HEK293 (cell line): ENCODE measurements at regions not wholly inside any gene's neighbourhood (a gene's known extent, or its start where the extent isn't known, plus 50 kb on each side); places are given as distances from the start of the nearest gene placed in this dataset.

Source experiments
- CTCF ChIA-PET: fragments of 350-600 bp; formaldehyde crosslinking; extraction: SDS; loops from one replicate; lab custom pipeline; 2021; ENCODE audit warnings: antibody characterized with exemption; lab: Yijun Ruan, JAX
- POLR2A ChIA-PET: fragments of 300-600 bp; formaldehyde crosslinking; extraction: SDS; loops from one replicate; lab custom pipeline; 2020; ENCODE audit warnings: antibody characterized with exemption, inconsistent platforms; lab: Yijun Ruan, JAX
- H3K27ac ChIP-seq: fragments of 200-500 bp; sonication (Bioruptor generic); 2 replicates; pipeline ENCODE4 v1.5.1; 2014; ENCODE audit warnings: low read depth, low read length, control low read depth, inconsistent platforms; ENCODE audit errors: extremely low read depth
- H3K36me3 ChIP-seq, 2 experiments: fragments of 200-500 bp in 1 of 2; sonication (Bioruptor generic) in 1 of 2; 1 replicate in 1 of 2; 2 replicates in 1 of 2; pipeline ENCODE4 v1.5.1; 2014 to 2017; ENCODE audit warnings: inconsistent platforms in 2 of 2, low read length in 2 of 2; ENCODE audit not compliant: control insufficient read depth in 2 of 2, insufficient read depth in 1 of 2
- H3K4me1 ChIP-seq: fragments of 200-500 bp; sonication (Bioruptor generic); 2 replicates; pipeline ENCODE4 v1.5.1; 2014; ENCODE audit warnings: mild to moderate bottlenecking, low read length, inconsistent platforms; ENCODE audit not compliant: control insufficient read depth, insufficient read depth
- H3K4me3 ChIP-seq: 2 replicates; pipeline ENCODE4 v1.5.1; 2011; ENCODE audit warnings: low read depth, mild to moderate bottlenecking, control low read depth, low read length, moderate library complexity
- H3K9me3 ChIP-seq: fragments of 200-500 bp; sonication (Bioruptor generic); 2 replicates; pipeline ENCODE4 v1.5.1; 2014; ENCODE audit warnings: low read depth, low read length, inconsistent platforms; ENCODE audit not compliant: control insufficient read depth, insufficient read depth
- BCL11A ChIP-seq: fragments of 450-650 bp; formaldehyde crosslinking; IDR thresholded peaks from 2 replicates; pipeline ENCODE4 v1.5.1; 2016; ENCODE audit warnings: low read depth, missing biosample characterization, missing genetic modification characterization
- HOXC10 ChIP-seq: sonication (generic); formaldehyde crosslinking; IDR thresholded peaks from 2 replicates; pipeline ENCODE4 v1.8.1; 2023; ENCODE audit warnings: mild to moderate bottlenecking, missing genetic modification reagents
- HOXD13 ChIP-seq: sonication (generic); formaldehyde crosslinking; IDR thresholded peaks from 2 replicates; pipeline ENCODE4 v1.8.0; 2022; ENCODE audit warnings: missing genetic modification reagents, borderline replicate concordance
- KLF10 ChIP-seq: fragments of 450-650 bp; IDR thresholded peaks from 2 replicates; pipeline ENCODE4 v1.5.1; 2018; ENCODE audit warnings: missing biosample characterization, mild to moderate bottlenecking, missing genetic modification characterization
- MEIS1 ChIP-seq: sonication (generic); formaldehyde crosslinking; IDR thresholded peaks from 2 replicates; pipeline ENCODE4 v1.8.1; 2022; ENCODE audit warnings: missing genetic modification reagents, mild to moderate bottlenecking, borderline replicate concordance
- MZF1 ChIP-seq: fragments of 450-650 bp; formaldehyde crosslinking; IDR thresholded peaks from 2 replicates; pipeline ENCODE4 v1.5.1; 2017; ENCODE audit warnings: missing biosample characterization, missing genetic modification characterization, borderline replicate concordance
- PRDM6 ChIP-seq: fragments of 450-650 bp; formaldehyde crosslinking; IDR thresholded peaks from 2 replicates; pipeline ENCODE4 v1.5.1; 2017; ENCODE audit warnings: missing biosample characterization, missing genetic modification characterization
- REST ChIP-seq: fragments of 450-650 bp; formaldehyde crosslinking; IDR thresholded peaks from 2 replicates; pipeline ENCODE4 v1.5.1; 2016; ENCODE audit warnings: missing biosample characterization, missing genetic modification characterization
- WT1 ChIP-seq: fragments of 450-650 bp; formaldehyde crosslinking; IDR thresholded peaks from 2 replicates; pipeline ENCODE4 v1.5.1; 2016; ENCODE audit warnings: missing biosample characterization, missing genetic modification characterization
- ZNF140 ChIP-seq: fragments of 450-650 bp; formaldehyde crosslinking; IDR thresholded peaks from 2 replicates; pipeline ENCODE4 v1.5.1; 2016; ENCODE audit warnings: missing biosample characterization, missing genetic modification characterization
- ZNF157 ChIP-seq: fragments of 450-650 bp; formaldehyde crosslinking; IDR thresholded peaks from 2 replicates; pipeline ENCODE4 v1.5.1; 2016; ENCODE audit warnings: missing biosample characterization, missing genetic modification characterization
- ZNF18 ChIP-seq: fragments of 450-650 bp; formaldehyde crosslinking; IDR thresholded peaks from 2 replicates; pipeline ENCODE4 v1.5.1; 2016; ENCODE audit warnings: missing biosample characterization, missing genetic modification characterization
- ZNF362 ChIP-seq: fragments of 450-650 bp; formaldehyde crosslinking; IDR thresholded peaks from 2 replicates; pipeline ENCODE4 v1.5.1; 2016; ENCODE audit warnings: missing biosample characterization, missing genetic modification characterization
- ZNF404 ChIP-seq: fragments of 450-650 bp; formaldehyde crosslinking; IDR thresholded peaks from 2 replicates; pipeline ENCODE4 v1.5.1; 2017; ENCODE audit warnings: missing biosample characterization, missing genetic modification characterization
- ZNF560 ChIP-seq: fragments of 450-650 bp; formaldehyde crosslinking; IDR thresholded peaks from 2 replicates; pipeline ENCODE4 v1.5.1; 2017; ENCODE audit warnings: missing biosample characterization, missing genetic modification characterization, borderline replicate concordance
- ZSCAN30 ChIP-seq: fragments of 450-650 bp; IDR thresholded peaks from 2 replicates; pipeline ENCODE4 v1.5.1; 2018; ENCODE audit warnings: missing biosample characterization, mild to moderate bottlenecking, missing genetic modification characterization, moderate library complexity
- ZXDB ChIP-seq: fragments of 450-650 bp; formaldehyde crosslinking; IDR thresholded peaks from 2 replicates; pipeline ENCODE4 v1.5.1; 2016; ENCODE audit warnings: missing biosample characterization, missing genetic modification characterization

- CTCF ChIA-PET = no interaction called here
- no peak overlapping the region for H3K27ac ChIP-seq
- H3K9me3 ChIP-seq = no peaks in the 10 kb centered on the region
- POLR2A ChIA-PET = no interaction called here
- no peak overlapping the region for H3K4me3 ChIP-seq
- no peak for TF ChIP-seq MZF1
- TF ChIP-seq MEIS1 = no peak
- TF ChIP-seq WT1 = no peak
- TF ChIP-seq KLF10 = no peak
- no peak for TF ChIP-seq ZNF404 (tag by site-specific recombination)
- no peak for TF ChIP-seq BCL11A (tag by site-specific recombination)
- no peak for TF ChIP-seq REST (tag by site-specific recombination)
- TF ChIP-seq ZNF362 (tag by site-specific recombination) = no peak
- no peak for TF ChIP-seq ZNF560 (tag by site-specific recombination)
- TF ChIP-seq ZNF18 = no peak
- TF ChIP-seq PRDM6 (tag by site-specific recombination) = no peak
- no peak for TF ChIP-seq HOXD13
- no peak for TF ChIP-seq HOXC10 (CRISPR knock-in tag)
- H3K36me3 ChIP-seq = no peaks in the 10 kb centered on the region
- H3K4me1 ChIP-seq = no peaks in the 10 kb centered on the region
Observed at GRCh38 chr3:147008886-147009285, 397.5 kb downstream of the ZIC4 start.

GRCh38 chr3:147008458-147008857, 397.9 kb downstream of the ZIC4 start:
- TF ChIP-seq ZSCAN30 (tag by site-specific recombination) = no peak
- TF ChIP-seq KLF10 = no peak
- no peak for TF ChIP-seq ZNF140 (tag by site-specific recombination)
- no peak for TF ChIP-seq ZNF157 (tag by site-specific recombination)
- TF ChIP-seq ZXDB = no peak
- TF ChIP-seq, all 188 proteins: peak for 0
- CTCF ChIA-PET = no interaction called here

More at GRCh38 chr3:147008458-147008857, 397.9 kb downstream of the ZIC4 start:
- no peaks in the 10 kb centered on the region for H3K36me3 ChIP-seq
- H3K4me1 ChIP-seq = no peaks in the 10 kb centered on the region
- no peaks in the 10 kb centered on the region for H3K9me3 ChIP-seq
- no peak overlapping the region for H3K27ac ChIP-seq
- POLR2A ChIA-PET = no interaction called here
- no peak overlapping the region for H3K4me3 ChIP-seq
